ENCODE measurements at regions not wholly inside any gene's neighbourhood (a gene's known extent, or its start where the extent isn't known, plus 50 kb on each side); places are given as distances from the start of the nearest gene placed in this dataset.

GRCh38 chr7:34249192-34249591 lies 343.9 kb downstream of the BMPER start:
- Histone ChIP-seq H3K27ac (replicated peaks in 1 of 4) (no peak overlapping the region), H3K4me1 (no peaks in the 10 kb centered on the region), H3K9me3 (no peaks in the 10 kb centered on the region), H3K36me3 (no peaks in the 10 kb centered on the region), H3K4me3 (no peak overlapping the region), H3K27me3 (peaks cover 0 to 3% (median 0%) of the 10 kb centered on the region in 4 donors)
- no peak for TF ChIP-seq POLR2AphosphoS5 (IDR thresholded peaks at IDR 0.05)
- no peak for TF ChIP-seq CTCF (IDR thresholded peaks at IDR 0.05)
- TF ChIP-seq EP300 (IDR thresholded peaks at IDR 0.05): no peak
- TF ChIP-seq POLR2A (IDR thresholded peaks at IDR 0.05; ENCODE audit: low read depth): no peak
- no peak for DNase-seq (ENCODE audit: extremely low spot score)
- intact Hi-C loops (cut with DNase I): no loop called here
- 65% methylated on average over 2 of the region's 2 CpGs for WGBS

DNA sequence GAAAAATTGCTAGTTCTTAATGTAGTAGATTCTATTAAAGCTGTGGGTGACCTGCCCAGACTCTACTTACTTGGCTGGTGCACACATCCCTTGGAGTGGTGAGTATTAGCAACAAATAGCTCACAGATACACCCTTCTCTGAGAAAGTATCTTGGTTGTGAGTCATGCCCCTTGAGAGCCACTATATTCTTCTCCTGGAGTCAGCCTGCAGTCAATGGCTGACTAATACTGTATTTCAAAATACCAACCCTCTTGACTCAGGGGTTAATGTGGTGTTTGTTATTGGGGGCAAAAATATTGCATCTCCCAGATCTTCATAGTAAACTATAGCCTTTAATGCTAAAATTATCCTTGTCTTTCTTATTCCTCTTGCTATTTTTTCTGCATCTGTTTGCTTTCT lies 354.9 kb downstream of the BMPER start:
- TF ChIP-seq EP300 (IDR thresholded peaks at IDR 0.05): no peak
- no peak for TF ChIP-seq POLR2A (IDR thresholded peaks at IDR 0.05; ENCODE audit: low read depth)
- no peak for TF ChIP-seq CTCF (IDR thresholded peaks at IDR 0.05)
- TF ChIP-seq POLR2AphosphoS5 (IDR thresholded peaks at IDR 0.05): no peak
- no peaks in the 10 kb centered on the region for H3K4me1 ChIP-seq
- H3K4me3 ChIP-seq: no peak overlapping the region
- DNase-seq (ENCODE audit: extremely low spot score): no peak
- H3K9me3 ChIP-seq: no peaks in the 10 kb centered on the region
- intact Hi-C loops (cut with DNase I): no loop called here
- no peak overlapping the region for H3K27ac ChIP-seq (replicated peaks in 1 of 4)
- no peaks in the 10 kb centered on the region for H3K27me3 ChIP-seq
- H3K36me3 ChIP-seq: no peaks in the 10 kb centered on the region

DNA sequence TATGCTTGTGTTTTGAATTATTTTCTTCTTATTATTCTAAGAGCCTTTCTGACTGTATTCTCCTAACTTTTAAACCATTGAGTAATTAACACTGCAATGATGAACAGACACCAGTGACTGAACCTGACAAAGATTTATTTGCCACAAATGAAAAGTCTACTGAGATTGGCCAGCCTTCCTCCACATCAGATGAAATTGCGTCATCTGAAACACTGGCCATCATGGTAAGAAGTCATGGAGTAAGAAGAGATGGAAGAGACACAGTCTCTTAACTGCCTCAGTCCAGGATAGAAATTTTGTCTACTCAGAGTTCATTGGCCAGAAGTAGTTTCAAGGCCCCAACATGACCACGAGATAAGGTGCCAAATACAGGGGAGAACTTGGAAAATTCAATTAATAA lies 357.8 kb downstream of the BMPER start:
- WGBS: 81% methylated on average over 2 of the region's 2 CpGs
- no peaks in the 10 kb centered on the region for H3K9me3 ChIP-seq
- intact Hi-C loops (cut with DNase I): no loop called here
- H3K27ac ChIP-seq (replicated peaks in 1 of 4): no peak overlapping the region
- no peaks in the 10 kb centered on the region for H3K36me3 ChIP-seq
- DNase-seq (ENCODE audit: extremely low spot score): no peak
- TF ChIP-seq POLR2AphosphoS5 (IDR thresholded peaks at IDR 0.05) (no peak), EP300 (IDR thresholded peaks at IDR 0.05) (no peak), POLR2A (IDR thresholded peaks at IDR 0.05; ENCODE audit: low read depth) (no peak), CTCF (IDR thresholded peaks at IDR 0.05) (no peak)
- H3K27me3 ChIP-seq: no peaks in the 10 kb centered on the region
- no peaks in the 10 kb centered on the region for H3K4me1 ChIP-seq
- H3K4me3 ChIP-seq: no peak overlapping the region

- WGBS: 51% methylated on average over 2 of the region's 2 CpGs
- Histone ChIP-seq H3K36me3 (no peaks in the 10 kb centered on the region), H3K27me3 (no peaks in the 10 kb centered on the region), H3K9me3 (no peaks in the 10 kb centered on the region), H3K27ac (replicated peaks in 1 of 4) (no peak overlapping the region), H3K4me3 (no peak overlapping the region), H3K4me1 (no peaks in the 10 kb centered on the region)
- intact Hi-C loops (cut with DNase I): no loop called here
- DNase-seq (ENCODE audit: extremely low spot score): no peak
- no peak for TF ChIP-seq POLR2AphosphoS5 (IDR thresholded peaks at IDR 0.05)
- TF ChIP-seq EP300 (IDR thresholded peaks at IDR 0.05): no peak
- no peak for TF ChIP-seq CTCF (IDR thresholded peaks at IDR 0.05)
- no peak for TF ChIP-seq POLR2A (IDR thresholded peaks at IDR 0.05; ENCODE audit: low read depth)
These were observed 363.7 kb downstream of the BMPER start for GRCh38 chr7:34269084-34269483.

- TF ChIP-seq CTCF (IDR thresholded peaks at IDR 0.05) (no peak), EP300 (IDR thresholded peaks at IDR 0.05) (no peak), POLR2AphosphoS5 (IDR thresholded peaks at IDR 0.05) (no peak), POLR2A (IDR thresholded peaks at IDR 0.05; ENCODE audit: low read depth) (no peak)
- Histone ChIP-seq H3K9me3 (no peaks in the 10 kb centered on the region), H3K27ac (replicated peaks in 1 of 4) (no peak overlapping the region), H3K36me3 (no peaks in the 10 kb centered on the region), H3K4me3 (no peak overlapping the region), H3K27me3 (no peaks in the 10 kb centered on the region), H3K4me1 (no peaks in the 10 kb centered on the region)
- intact Hi-C loops (cut with DNase I): no loop called here
- no peak for DNase-seq (ENCODE audit: extremely low spot score)
These were observed 370.3 kb downstream of the BMPER start for GRCh38 chr7:34275624-34276023.

All from esophagus muscularis mucosa (tissue), 4 donors.